ENCODE measurements at regions not wholly inside any gene's neighbourhood (a gene's known extent, or its start where the extent isn't known, plus 50 kb on each side); places are given as distances from the start of the nearest gene placed in this dataset.
"Not testable (repeated sequence)": the region's sequence is repeated elsewhere in the genome, so short reads cannot be mapped to it uniquely, and the experiment has no call there.

DNA sequence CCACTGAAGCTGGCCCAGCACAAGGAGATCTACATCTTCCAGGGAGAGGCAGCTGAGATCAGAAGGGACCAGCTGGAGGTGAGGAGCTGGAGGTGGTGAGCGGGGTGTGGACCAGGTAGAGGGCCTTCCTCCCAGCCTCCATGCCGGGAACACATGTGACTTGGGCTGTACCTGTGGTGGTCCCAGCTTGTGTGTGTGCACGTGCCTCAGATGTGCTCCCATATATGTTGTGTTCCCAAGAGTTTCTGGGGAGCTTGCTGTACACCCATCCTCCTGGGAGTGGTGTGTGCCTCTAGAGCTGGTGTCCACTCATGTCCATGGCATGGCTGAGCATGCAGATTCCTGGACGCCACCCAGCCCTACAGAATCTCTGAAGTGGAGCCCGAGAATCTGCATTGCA is 183.7 kb upstream of the AKAP13 start:
- TF ChIP-seq, protein P1, sequence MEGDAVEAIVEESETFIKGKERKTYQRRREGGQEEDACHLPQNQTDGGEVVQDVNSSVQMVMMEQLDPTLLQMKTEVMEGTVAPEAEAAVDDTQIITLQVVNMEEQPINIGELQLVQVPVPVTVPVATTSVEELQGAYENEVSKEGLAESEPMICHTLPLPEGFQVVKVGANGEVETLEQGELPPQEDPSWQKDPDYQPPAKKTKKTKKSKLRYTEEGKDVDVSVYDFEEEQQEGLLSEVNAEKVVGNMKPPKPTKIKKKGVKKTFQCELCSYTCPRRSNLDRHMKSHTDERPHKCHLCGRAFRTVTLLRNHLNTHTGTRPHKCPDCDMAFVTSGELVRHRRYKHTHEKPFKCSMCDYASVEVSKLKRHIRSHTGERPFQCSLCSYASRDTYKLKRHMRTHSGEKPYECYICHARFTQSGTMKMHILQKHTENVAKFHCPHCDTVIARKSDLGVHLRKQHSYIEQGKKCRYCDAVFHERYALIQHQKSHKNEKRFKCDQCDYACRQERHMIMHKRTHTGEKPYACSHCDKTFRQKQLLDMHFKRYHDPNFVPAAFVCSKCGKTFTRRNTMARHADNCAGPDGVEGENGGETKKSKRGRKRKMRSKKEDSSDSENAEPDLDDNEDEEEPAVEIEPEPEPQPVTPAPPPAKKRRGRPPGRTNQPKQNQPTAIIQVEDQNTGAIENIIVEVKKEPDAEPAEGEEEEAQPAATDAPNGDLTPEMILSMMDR (IDR thresholded peaks at IDR 0.05) = not testable (repeated sequence)
- TF ChIP-seq POLR2A (IDR thresholded peaks at IDR 0.05) = not testable (repeated sequence)
